ENCODE measurements at regions not wholly inside any gene's neighbourhood (a gene's known extent, or its start where the extent isn't known, plus 50 kb on each side); places are given as distances from the start of the nearest gene placed in this dataset.

DNA sequence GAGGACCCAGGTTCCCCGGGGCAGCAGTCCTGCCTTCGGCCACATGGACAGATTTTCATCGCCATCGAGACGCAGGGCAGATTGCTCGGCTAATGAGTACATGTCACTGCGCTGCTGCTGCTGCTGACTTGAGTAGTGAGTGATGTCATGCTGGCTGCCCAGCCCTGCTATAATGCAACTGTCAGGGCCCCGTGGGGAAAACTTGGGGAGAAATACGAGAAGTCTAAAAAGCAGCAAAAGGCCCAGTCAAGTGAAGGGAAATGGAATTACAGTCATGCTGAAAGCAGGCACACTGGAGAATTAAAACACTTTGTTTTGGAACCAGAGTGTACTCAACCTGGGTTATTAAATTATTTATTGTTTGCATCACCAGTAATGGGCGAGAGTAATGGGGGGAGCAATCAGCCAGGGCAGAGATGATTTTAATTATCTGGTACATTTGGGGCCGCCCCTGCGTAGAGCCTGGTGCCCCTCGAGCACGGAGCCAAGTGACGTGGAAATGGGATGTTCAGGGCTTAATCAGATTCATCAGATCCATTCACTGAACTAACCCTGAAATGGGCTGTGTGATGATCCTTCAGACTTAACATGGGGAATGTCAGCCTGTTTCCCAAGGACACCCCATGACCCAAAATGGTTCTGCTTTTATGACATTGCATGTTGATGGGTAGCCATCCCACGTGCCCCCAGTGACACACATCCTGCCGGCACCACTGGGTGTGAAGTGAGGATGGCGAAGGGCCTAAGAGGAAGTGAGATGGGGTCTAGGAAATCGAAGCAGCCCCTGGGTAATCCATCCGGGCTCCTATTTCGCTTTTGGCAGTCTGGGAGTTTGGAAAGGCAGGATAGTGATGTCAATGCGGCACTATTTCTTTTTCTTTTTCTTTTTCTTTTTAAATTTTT is 241.6 kb upstream of the CADM1 start:
- Mint-ChIP-seq H3K36me3 (ENCODE audit: low read depth) (no peaks in the 10 kb centered on the region), H3K9me3 (peaks cover 4% of the 10 kb centered on the region), H3K27me3 (no peaks in the 10 kb centered on the region), H3K4me1 (ENCODE audit: low read depth) (no peaks in the 10 kb centered on the region), H3K27ac (no peak overlapping the region), H3K4me3 (no peak overlapping the region)

DNA sequence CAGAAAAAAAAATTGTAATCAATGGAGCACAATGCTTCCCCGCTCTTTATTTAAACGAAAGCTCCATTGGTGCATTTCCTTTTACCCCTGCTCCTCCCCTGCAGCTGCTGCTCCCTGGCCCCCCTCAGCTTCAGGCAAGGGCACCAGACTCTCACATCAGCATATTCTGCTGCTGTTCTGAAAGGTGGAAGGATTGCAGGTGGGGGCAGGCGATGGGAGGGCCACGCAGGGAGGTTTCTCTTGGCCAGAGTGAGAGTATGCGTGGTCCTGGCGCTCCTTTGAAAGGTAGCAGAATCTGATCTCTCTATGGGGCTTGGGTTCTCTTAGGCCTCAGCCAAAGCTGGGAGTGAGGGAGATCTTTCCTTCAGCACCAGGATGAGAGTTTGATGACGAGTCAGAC is 240.9 kb upstream of the CADM1 start:
- H3K4me1 Mint-ChIP-seq (ENCODE audit: low read depth) = no peaks in the 10 kb centered on the region
- no peak overlapping the region for H3K4me3 Mint-ChIP-seq
- H3K27ac Mint-ChIP-seq = no peak overlapping the region
- H3K9me3 Mint-ChIP-seq = peaks cover 4% of the 10 kb centered on the region
- H3K27me3 Mint-ChIP-seq = no peaks in the 10 kb centered on the region
- no peaks in the 10 kb centered on the region for H3K36me3 Mint-ChIP-seq (ENCODE audit: low read depth)

DNA sequence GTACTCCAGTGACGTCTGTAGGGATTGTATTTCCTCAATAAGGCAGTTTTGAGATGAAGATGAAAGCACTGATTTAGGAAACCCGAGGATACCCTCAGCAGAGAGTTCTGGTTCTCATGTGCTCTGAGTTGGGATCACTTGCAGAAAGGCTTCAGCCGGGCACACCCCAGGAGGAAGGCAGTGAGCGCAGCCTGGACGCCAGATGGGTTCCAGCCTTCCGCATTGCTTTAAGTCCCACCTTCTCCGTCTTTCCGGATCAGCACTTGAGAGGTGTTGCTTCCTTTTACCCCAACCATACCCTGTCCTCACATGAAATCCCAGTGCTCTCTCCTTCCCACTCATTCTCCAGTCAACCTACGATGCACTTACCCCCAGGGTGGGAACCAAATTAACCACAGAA is 239.5 kb upstream of the CADM1 start:
- no peak overlapping the region for H3K27ac Mint-ChIP-seq
- H3K4me1 Mint-ChIP-seq (ENCODE audit: low read depth) = no peaks in the 10 kb centered on the region
- H3K4me3 Mint-ChIP-seq = no peak overlapping the region
- peaks cover 4% of the 10 kb centered on the region for H3K9me3 Mint-ChIP-seq
- no peaks in the 10 kb centered on the region for H3K27me3 Mint-ChIP-seq
- no peaks in the 10 kb centered on the region for H3K36me3 Mint-ChIP-seq (ENCODE audit: low read depth)

- Mint-ChIP-seq H3K36me3 (ENCODE audit: low read depth) (no peaks in the 10 kb centered on the region), H3K4me1 (ENCODE audit: low read depth) (no peaks in the 10 kb centered on the region), H3K4me3 (no peak overlapping the region), H3K27ac (no peak overlapping the region), H3K9me3 (peaks cover 4% of the 10 kb centered on the region), H3K27me3 (no peaks in the 10 kb centered on the region)
Observed at GRCh38 chr11:115741376-115742107, 237.3 kb upstream of the CADM1 start.

DNA sequence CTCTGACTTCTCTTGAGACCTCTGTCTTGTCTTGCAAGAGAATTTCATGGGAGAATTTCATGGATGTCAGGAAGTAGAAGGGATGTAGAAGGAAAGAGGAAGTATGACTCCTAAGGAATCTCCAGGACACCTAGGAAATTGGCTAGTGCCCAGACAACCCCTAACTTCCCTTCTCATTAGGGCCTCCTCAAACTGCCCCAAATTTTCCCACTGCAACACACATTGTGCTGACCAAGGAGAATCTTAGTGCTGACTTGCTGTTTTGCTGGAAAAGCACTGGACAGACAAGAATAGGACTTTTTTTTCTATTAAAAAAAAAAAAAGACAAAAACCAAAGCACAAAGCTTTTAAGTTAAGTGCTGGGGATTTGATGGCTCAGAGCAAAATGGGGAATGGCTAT is 236.1 kb upstream of the CADM1 start:
- H3K9me3 Mint-ChIP-seq = peaks cover 4% of the 10 kb centered on the region
- H3K36me3 Mint-ChIP-seq (ENCODE audit: low read depth) = no peaks in the 10 kb centered on the region
- H3K4me1 Mint-ChIP-seq (ENCODE audit: low read depth) = no peaks in the 10 kb centered on the region
- H3K27me3 Mint-ChIP-seq = no peaks in the 10 kb centered on the region
- H3K4me3 Mint-ChIP-seq = no peak overlapping the region
- no peak overlapping the region for H3K27ac Mint-ChIP-seq

- no peaks in the 10 kb centered on the region for H3K36me3 Mint-ChIP-seq (ENCODE audit: low read depth)
- no peak overlapping the region for H3K4me3 Mint-ChIP-seq
- H3K9me3 Mint-ChIP-seq = peaks cover 4% of the 10 kb centered on the region
- H3K4me1 Mint-ChIP-seq (ENCODE audit: low read depth) = no peaks in the 10 kb centered on the region
- no peaks in the 10 kb centered on the region for H3K27me3 Mint-ChIP-seq
- no peak overlapping the region for H3K27ac Mint-ChIP-seq
Observed at GRCh38 chr11:115739878-115740277, 235.7 kb upstream of the CADM1 start.

GRCh38 chr11:115739146-115739545 is 234.9 kb upstream of the CADM1 start:
- H3K4me1 Mint-ChIP-seq (ENCODE audit: low read depth) = no peaks in the 10 kb centered on the region
- no peaks in the 10 kb centered on the region for H3K36me3 Mint-ChIP-seq (ENCODE audit: low read depth)
- H3K27me3 Mint-ChIP-seq = no peaks in the 10 kb centered on the region
- no peak overlapping the region for H3K4me3 Mint-ChIP-seq
- H3K27ac Mint-ChIP-seq = no peak overlapping the region
- H3K9me3 Mint-ChIP-seq = peaks cover 4% of the 10 kb centered on the region

DNA sequence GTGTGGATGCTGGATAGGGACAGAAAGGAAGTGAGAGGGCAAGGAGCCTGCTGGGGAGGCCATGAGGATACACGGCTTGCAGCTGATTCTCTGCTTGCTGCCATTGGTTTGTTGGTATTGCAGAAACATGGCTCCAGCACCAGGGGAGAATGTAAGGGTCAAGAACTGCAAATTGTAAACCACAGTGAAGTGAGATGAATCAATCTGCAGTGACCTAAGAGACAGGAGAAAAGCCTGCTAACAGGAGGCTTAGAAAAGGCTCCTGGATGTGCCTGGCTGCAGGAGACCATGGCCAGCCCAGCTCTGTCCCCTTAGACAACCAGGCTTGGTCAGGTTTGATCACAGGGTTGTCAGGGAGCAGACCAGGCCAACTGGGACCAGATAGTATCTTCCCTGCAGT is 233.7 kb upstream of the CADM1 start:
- Mint-ChIP-seq H3K9me3 (peaks cover 4% of the 10 kb centered on the region), H3K4me3 (no peak overlapping the region), H3K4me1 (ENCODE audit: low read depth) (no peaks in the 10 kb centered on the region), H3K27ac (no peak overlapping the region), H3K27me3 (no peaks in the 10 kb centered on the region), H3K36me3 (ENCODE audit: low read depth) (no peaks in the 10 kb centered on the region)

DNA sequence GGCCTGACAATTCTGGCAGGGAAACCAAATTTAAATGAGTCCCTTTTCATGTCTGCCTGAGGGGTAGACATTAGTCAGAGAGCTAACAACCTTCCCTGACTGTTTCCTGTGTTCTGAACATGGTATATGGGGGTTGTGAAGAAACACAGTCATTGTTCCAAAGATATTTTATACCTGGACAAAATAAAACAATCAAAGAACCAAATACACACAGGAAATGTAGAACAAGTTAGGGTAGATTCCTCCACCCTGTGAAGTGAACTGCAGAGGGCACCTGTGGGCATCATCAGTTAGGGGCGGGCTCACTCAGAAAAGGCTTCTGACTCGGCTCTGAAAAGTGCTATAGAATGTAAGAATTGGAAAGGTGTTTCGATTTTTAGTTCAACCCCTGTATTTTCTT is 231.9 kb upstream of the CADM1 start:
- Mint-ChIP-seq H3K27me3 (no peaks in the 10 kb centered on the region), H3K4me3 (no peak overlapping the region), H3K27ac (no peak overlapping the region), H3K4me1 (ENCODE audit: low read depth) (no peaks in the 10 kb centered on the region), H3K36me3 (ENCODE audit: low read depth) (no peaks in the 10 kb centered on the region), H3K9me3 (no peaks in the 10 kb centered on the region)

- H3K9me3 Mint-ChIP-seq = peaks cover 9% of the 10 kb centered on the region
- H3K27ac Mint-ChIP-seq = no peak overlapping the region
- H3K36me3 Mint-ChIP-seq (ENCODE audit: low read depth) = no peaks in the 10 kb centered on the region
- H3K4me3 Mint-ChIP-seq = no peak overlapping the region
- H3K4me1 Mint-ChIP-seq (ENCODE audit: low read depth) = no peaks in the 10 kb centered on the region
- no peaks in the 10 kb centered on the region for H3K27me3 Mint-ChIP-seq
Observed at GRCh38 chr11:115724666-115725065, 220.5 kb upstream of the CADM1 start.

- Mint-ChIP-seq H3K9me3 (peaks cover 9% of the 10 kb centered on the region), H3K36me3 (ENCODE audit: low read depth) (no peaks in the 10 kb centered on the region), H3K27me3 (no peaks in the 10 kb centered on the region), H3K4me1 (ENCODE audit: low read depth) (no peaks in the 10 kb centered on the region), H3K27ac (no peak overlapping the region), H3K4me3 (no peak overlapping the region)
Observed at GRCh38 chr11:115722711-115723110, 218.5 kb upstream of the CADM1 start.

GRCh38 chr11:115721296-115721995 is 217.2 kb upstream of the CADM1 start:
- Mint-ChIP-seq H3K27me3 (no peaks in the 10 kb centered on the region), H3K27ac (no peak overlapping the region), H3K4me1 (ENCODE audit: low read depth) (no peaks in the 10 kb centered on the region), H3K36me3 (ENCODE audit: low read depth) (no peaks in the 10 kb centered on the region), H3K4me3 (no peak overlapping the region), H3K9me3 (peaks cover 9% of the 10 kb centered on the region)

DNA sequence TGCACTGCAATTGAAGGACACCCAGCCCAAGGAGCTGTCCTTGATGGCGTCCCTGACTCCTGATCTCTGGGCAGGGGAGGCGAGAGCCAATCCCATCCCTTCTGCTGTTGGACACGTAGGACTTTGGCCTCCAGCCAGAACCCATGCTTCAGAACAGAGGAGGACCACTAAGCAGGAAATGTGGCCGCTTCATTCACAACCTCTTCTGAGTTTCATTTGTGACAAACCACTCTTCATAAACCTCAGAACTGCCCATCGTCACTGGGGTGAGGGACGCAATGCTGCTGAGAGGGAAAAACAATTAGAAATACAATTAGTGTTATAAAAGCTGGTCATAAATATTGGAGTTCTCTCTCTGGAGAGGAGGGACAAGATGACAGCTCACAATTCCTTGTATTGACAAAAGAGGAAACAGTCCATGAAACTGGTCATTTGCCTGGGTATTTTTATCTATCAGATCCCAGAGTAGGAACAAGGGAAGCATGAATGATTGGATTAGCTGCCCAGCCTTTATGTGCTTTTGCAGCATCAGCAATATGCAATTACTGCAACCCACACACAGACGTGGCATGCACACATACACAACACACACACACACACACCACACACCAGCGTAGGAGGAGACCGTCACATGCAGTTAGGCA is 216.5 kb upstream of the CADM1 start:
- Mint-ChIP-seq H3K27me3 (no peaks in the 10 kb centered on the region), H3K4me3 (no peak overlapping the region), H3K4me1 (ENCODE audit: low read depth) (no peaks in the 10 kb centered on the region), H3K27ac (no peak overlapping the region), H3K36me3 (ENCODE audit: low read depth) (no peaks in the 10 kb centered on the region), H3K9me3 (peaks cover 9% of the 10 kb centered on the region)

DNA sequence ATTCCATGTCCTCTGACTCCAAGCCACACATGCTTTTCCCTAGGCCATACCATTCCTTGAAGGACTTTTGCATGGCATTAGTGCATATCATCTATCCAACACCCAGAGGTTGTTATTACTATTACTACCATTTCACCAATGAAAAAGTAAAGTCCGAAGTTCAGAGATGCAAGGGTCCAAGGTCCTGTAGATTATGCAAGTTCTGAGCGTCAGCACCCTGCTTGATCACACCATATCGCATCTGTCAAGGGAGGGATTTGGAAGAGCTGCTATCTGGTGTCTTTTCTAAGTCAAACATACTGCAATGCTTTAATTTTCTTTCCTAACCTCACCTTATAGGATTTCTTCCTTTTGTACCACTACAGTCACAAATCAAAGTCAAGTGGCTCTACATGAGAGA is 214.7 kb upstream of the CADM1 start:
- Mint-ChIP-seq H3K27ac (no peak overlapping the region), H3K4me1 (ENCODE audit: low read depth) (no peaks in the 10 kb centered on the region), H3K4me3 (no peak overlapping the region), H3K9me3 (no peaks in the 10 kb centered on the region), H3K36me3 (ENCODE audit: low read depth) (no peaks in the 10 kb centered on the region), H3K27me3 (no peaks in the 10 kb centered on the region)

DNA sequence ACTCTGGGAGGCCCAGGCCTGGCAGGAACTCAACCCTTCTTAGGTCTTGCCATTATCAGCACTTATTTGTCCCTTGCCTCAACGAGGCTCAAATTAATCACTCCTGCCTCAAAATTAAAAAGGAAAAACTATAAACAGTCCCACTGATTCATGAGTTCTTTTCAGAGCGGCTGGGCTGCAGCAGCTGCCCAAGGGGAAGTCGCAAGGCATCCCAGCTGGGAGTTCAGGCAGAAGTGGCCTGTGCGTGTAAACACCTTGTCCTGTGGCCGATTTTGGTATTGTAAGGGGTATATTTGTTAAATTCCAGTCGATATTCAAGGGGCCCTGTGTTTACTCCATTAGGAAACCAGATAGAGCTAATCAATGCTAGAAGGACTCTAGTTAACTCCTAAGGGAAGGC is 213.9 kb upstream of the CADM1 start:
- no peaks in the 10 kb centered on the region for H3K36me3 Mint-ChIP-seq (ENCODE audit: low read depth)
- no peaks in the 10 kb centered on the region for H3K4me1 Mint-ChIP-seq (ENCODE audit: low read depth)
- H3K9me3 Mint-ChIP-seq = no peaks in the 10 kb centered on the region
- no peak overlapping the region for H3K27ac Mint-ChIP-seq
- H3K4me3 Mint-ChIP-seq = no peak overlapping the region
- no peaks in the 10 kb centered on the region for H3K27me3 Mint-ChIP-seq

Data from stimulated activated naive CD8-positive, alpha-beta T cell treated with anti-CD3 and anti-CD28 coated beads, Interleukin-15, Interleukin-2, amounts not matched to agents 100 ng/mL and 50 ng/mL, for 24 hours (primary cell).